ENCODE measurements at regions not wholly inside any gene's neighbourhood (a gene's known extent, or its start where the extent isn't known, plus 50 kb on each side); places are given as distances from the start of the nearest gene placed in this dataset.

- no peak overlapping the region for H3K27ac ChIP-seq (ENCODE audit: low read depth, low read length)
- H3K27me3 ChIP-seq (ENCODE audit: insufficient read depth, low read length): no peaks in the 10 kb centered on the region
- no peak for DNase-seq (ENCODE audit: insufficient read length, low spot score, missing footprints)
- peaks cover 16% of the 10 kb centered on the region for H3K4me1 ChIP-seq (ENCODE audit: insufficient read depth, low read length)
- H4K20me1 ChIP-seq (ENCODE audit: insufficient read depth, low read length): no peaks in the 10 kb centered on the region
- no peaks in the 10 kb centered on the region for H3K36me3 ChIP-seq (ENCODE audit: insufficient read depth, low read length)
- no peak overlapping the region for H2AFZ ChIP-seq (ENCODE audit: low read length)
- no peak for TF ChIP-seq CTCF (IDR thresholded peaks at IDR 0.05; ENCODE audit: extremely low read depth, low read depth, low read length)
- H3K79me2 ChIP-seq (ENCODE audit: insufficient read depth, low read length): no peaks in the 10 kb centered on the region
- no peak overlapping the region for H3K4me3 ChIP-seq (ENCODE audit: insufficient read depth, low read length)
- H3K4me2 ChIP-seq (ENCODE audit: insufficient read depth, low read length): no peak overlapping the region
- no peaks in the 10 kb centered on the region for H3K9me3 ChIP-seq (ENCODE audit: low read depth, low read length)
Measured at GRCh38 chr3:159451067-159451466, 537.6 kb upstream of the IL12A start.

- H3K27me3 ChIP-seq (ENCODE audit: insufficient read depth, low read length): no peaks in the 10 kb centered on the region
- H3K4me1 ChIP-seq (ENCODE audit: insufficient read depth, low read length): peaks cover 17% of the 10 kb centered on the region
- no peak for DNase-seq (ENCODE audit: insufficient read length, low spot score, missing footprints)
- peak overlapping the region; percentile 40 for H2AFZ ChIP-seq (ENCODE audit: low read length)
- no peak for TF ChIP-seq CTCF (IDR thresholded peaks at IDR 0.05; ENCODE audit: extremely low read depth, low read depth, low read length)
- H3K79me2 ChIP-seq (ENCODE audit: insufficient read depth, low read length): no peaks in the 10 kb centered on the region
- no peaks in the 10 kb centered on the region for H3K36me3 ChIP-seq (ENCODE audit: insufficient read depth, low read length)
- H4K20me1 ChIP-seq (ENCODE audit: insufficient read depth, low read length): no peaks in the 10 kb centered on the region
- no peak overlapping the region for H3K4me2 ChIP-seq (ENCODE audit: insufficient read depth, low read length)
- no peak overlapping the region for H3K27ac ChIP-seq (ENCODE audit: low read depth, low read length)
- no peaks in the 10 kb centered on the region for H3K9me3 ChIP-seq (ENCODE audit: low read depth, low read length)
- H3K4me3 ChIP-seq (ENCODE audit: insufficient read depth, low read length): no peak overlapping the region
Measured at GRCh38 chr3:159451482-159451881, 537.2 kb upstream of the IL12A start.

GRCh38 chr3:159453036-159453435, 535.6 kb upstream of the IL12A start:
- Histone ChIP-seq H3K4me1 (ENCODE audit: insufficient read depth, low read length) (peaks cover 28% of the 10 kb centered on the region), H3K4me3 (ENCODE audit: insufficient read depth, low read length) (no peak overlapping the region), H3K36me3 (ENCODE audit: insufficient read depth, low read length) (no peaks in the 10 kb centered on the region), H3K4me2 (ENCODE audit: insufficient read depth, low read length) (no peak overlapping the region), H2AFZ (ENCODE audit: low read length) (peak overlapping the region; percentile 8), H4K20me1 (ENCODE audit: insufficient read depth, low read length) (no peaks in the 10 kb centered on the region), H3K27ac (ENCODE audit: low read depth, low read length) (no peak overlapping the region), H3K27me3 (ENCODE audit: insufficient read depth, low read length) (no peaks in the 10 kb centered on the region), H3K79me2 (ENCODE audit: insufficient read depth, low read length) (no peaks in the 10 kb centered on the region), H3K9me3 (ENCODE audit: low read depth, low read length) (no peaks in the 10 kb centered on the region)
- no peak for DNase-seq (ENCODE audit: insufficient read length, low spot score, missing footprints)
- no peak for TF ChIP-seq CTCF (IDR thresholded peaks at IDR 0.05; ENCODE audit: extremely low read depth, low read depth, low read length)

GRCh38 chr3:159453945-159454344, 534.7 kb upstream of the IL12A start:
- Histone ChIP-seq H3K4me2 (ENCODE audit: insufficient read depth, low read length) (no peak overlapping the region), H4K20me1 (ENCODE audit: insufficient read depth, low read length) (no peaks in the 10 kb centered on the region), H3K79me2 (ENCODE audit: insufficient read depth, low read length) (no peaks in the 10 kb centered on the region), H3K4me1 (ENCODE audit: insufficient read depth, low read length) (peaks cover 35% of the 10 kb centered on the region), H3K27ac (ENCODE audit: low read depth, low read length) (no peak overlapping the region), H2AFZ (ENCODE audit: low read length) (no peak overlapping the region), H3K27me3 (ENCODE audit: insufficient read depth, low read length) (no peaks in the 10 kb centered on the region), H3K9me3 (ENCODE audit: low read depth, low read length) (no peaks in the 10 kb centered on the region), H3K36me3 (ENCODE audit: insufficient read depth, low read length) (no peaks in the 10 kb centered on the region), H3K4me3 (ENCODE audit: insufficient read depth, low read length) (no peak overlapping the region)
- TF ChIP-seq CTCF (IDR thresholded peaks at IDR 0.05; ENCODE audit: extremely low read depth, low read depth, low read length): no peak
- DNase-seq (ENCODE audit: insufficient read length, low spot score, missing footprints): no peak

Measured in osteoblast (primary cell).